ENCODE measurements at regions not wholly inside any gene's neighbourhood (a gene's known extent, or its start where the extent isn't known, plus 50 kb on each side); places are given as distances from the start of the nearest gene placed in this dataset.

DNA sequence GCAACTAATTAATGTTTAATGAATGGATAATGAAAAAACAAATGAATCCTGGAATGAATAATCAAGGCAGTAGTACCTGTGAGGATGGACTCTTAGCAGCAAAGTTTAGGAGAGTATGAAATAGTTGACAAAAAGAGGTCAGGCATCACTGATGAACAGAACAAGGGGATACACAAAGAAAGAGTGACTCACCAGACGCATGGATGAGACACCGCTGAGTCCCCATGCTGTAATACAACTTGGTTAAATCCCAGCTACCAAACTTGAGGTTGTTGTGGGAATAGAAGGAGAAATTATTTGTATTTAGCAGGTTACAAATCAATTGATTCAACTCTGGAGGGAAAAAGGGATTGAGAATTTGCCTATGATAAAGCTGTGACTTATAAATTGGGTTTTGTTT is 976.9 kb upstream of the TENM4 start:
- Histone ChIP-seq H3K9me3 (no peaks in the 10 kb centered on the region), H3K27ac (no peak overlapping the region), H3K4me1 (no peaks in the 10 kb centered on the region), H3K27me3 (no peaks in the 10 kb centered on the region), H3K4me3 (no peak overlapping the region), H3K36me3 (no peaks in the 10 kb centered on the region)
- DNase-seq (no peak), ATAC-seq (no peak)
- intact Hi-C loops (cut with DNase I; ENCODE audit: low total_unique reads), result no loop called here
- no peak for TF ChIP-seq POLR2A (IDR thresholded peaks at IDR 0.05)
- TF ChIP-seq CTCF (IDR thresholded peaks at IDR 0.05 in 4 of 5, conservative IDR thresholded peaks at IDR 0.05 in 1 of 5), result no peak
- in situ Hi-C loops (cut with MboI; ENCODE audit: low sequenced_read_pairs in 4 of 4), result no loop called here

DNA sequence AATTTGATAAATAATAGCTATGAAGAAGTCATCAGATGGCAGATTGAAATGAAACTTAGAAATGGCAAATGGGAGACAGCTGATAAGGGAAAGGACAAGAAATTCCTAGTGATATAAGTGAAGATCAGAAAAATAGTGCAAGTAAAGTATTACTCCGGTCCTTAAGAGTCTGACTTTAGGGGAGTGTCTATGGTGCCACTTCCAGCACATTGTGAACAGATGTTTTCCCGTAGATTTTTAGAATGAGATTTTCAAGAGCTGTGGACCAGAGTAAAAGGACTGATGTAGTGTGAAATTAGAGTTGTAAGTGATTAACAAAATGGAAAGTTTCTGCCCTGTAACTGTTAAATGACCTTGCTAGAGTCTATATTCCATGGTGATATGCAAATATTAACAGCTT is 974.8 kb upstream of the TENM4 start:
- DNase-seq (no peak), ATAC-seq (no peak)
- Histone ChIP-seq H3K4me3 (no peak overlapping the region), H3K4me1 (no peaks in the 10 kb centered on the region), H3K36me3 (no peaks in the 10 kb centered on the region), H3K9me3 (no peaks in the 10 kb centered on the region), H3K27me3 (no peaks in the 10 kb centered on the region), H3K27ac (no peak overlapping the region)
- intact Hi-C loops (cut with DNase I; ENCODE audit: low total_unique reads), result no loop called here
- in situ Hi-C loops (cut with MboI; ENCODE audit: low sequenced_read_pairs in 4 of 4), result no loop called here
- TF ChIP-seq POLR2A (IDR thresholded peaks at IDR 0.05) (no peak), CTCF (IDR thresholded peaks at IDR 0.05 in 4 of 5, conservative IDR thresholded peaks at IDR 0.05 in 1 of 5) (no peak)

DNA sequence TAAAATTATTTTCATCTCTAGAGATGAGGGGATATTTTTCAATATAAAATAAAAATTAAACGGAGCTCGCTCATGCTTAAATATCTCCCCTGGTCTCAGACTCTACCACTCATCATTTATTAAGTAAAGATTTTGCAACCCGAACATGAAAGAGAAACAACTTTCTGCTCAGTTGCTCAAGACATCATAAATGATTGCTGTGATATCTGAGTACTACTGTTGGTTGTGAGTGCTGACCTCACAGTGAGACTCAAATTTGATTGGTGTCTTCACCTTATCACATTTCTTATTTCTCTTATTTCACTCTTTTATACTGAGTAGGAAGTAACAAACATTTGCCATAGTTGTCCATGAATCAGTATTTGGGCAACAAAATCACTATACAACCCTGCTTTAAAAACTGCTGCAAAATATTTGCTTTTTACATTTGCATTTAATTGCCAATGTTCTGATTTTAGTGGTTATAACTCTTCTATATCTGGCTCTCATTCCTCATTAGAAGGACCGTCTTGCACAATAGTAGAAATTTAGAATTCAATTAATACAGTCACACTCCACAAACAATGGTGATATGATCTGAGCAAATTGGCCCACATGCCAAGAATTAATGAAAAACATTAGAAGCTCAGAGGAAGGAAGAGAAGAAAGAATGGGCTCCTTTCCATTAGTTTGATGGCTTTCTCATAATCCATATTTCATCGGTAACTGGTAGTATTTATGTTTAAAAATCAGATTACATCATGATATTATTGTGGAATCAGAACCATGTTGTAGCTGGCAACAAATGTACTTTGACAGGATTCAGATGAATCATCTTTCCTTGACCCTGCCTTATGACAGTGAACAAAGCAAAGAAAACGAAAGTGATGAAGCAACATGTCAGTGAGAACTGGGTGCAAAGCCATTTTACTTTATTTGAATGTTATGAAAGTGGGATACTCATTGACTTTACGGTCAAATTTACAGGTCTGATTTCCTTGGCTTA is 973.6 kb upstream of the TENM4 start:
- Histone ChIP-seq H3K4me3 (no peak overlapping the region), H3K27me3 (no peaks in the 10 kb centered on the region), H3K36me3 (no peaks in the 10 kb centered on the region), H3K9me3 (no peaks in the 10 kb centered on the region), H3K27ac (no peak overlapping the region), H3K4me1 (no peaks in the 10 kb centered on the region)
- intact Hi-C loops (cut with DNase I; ENCODE audit: low total_unique reads), result no loop called here
- no peak for TF ChIP-seq CTCF (IDR thresholded peaks at IDR 0.05 in 4 of 5, conservative IDR thresholded peaks at IDR 0.05 in 1 of 5)
- TF ChIP-seq POLR2A (IDR thresholded peaks at IDR 0.05), result no peak
- DNase-seq, result no peak
- in situ Hi-C loops (cut with MboI; ENCODE audit: low sequenced_read_pairs in 4 of 4), result no loop called here
- no peak for ATAC-seq

DNA sequence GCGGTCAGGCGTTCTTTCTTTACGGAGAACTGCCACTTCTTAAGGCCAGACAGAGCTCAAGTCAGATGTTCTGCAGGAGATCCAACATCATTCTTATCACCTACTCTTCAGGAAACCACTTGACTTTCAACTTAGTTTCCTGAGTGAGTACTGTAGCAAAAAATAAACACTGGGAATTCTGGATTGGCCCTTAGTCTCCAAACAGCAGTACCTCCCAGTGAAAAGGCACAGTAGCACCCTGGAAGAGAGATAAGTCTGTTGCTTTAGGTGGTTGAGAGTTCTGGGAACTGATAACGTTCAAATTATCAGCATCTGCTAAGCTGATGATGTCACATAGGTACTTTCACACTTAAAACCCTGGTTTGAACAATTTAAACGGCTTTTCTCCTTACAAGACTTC is 971.8 kb upstream of the TENM4 start:
- ATAC-seq, result no peak
- DNase-seq, result no peak

More for the DNA sequence above, 971.8 kb upstream of the TENM4 start:
- Histone ChIP-seq H3K4me3 (no peak overlapping the region), H3K27ac (no peak overlapping the region), H3K36me3 (no peaks in the 10 kb centered on the region), H3K27me3 (no peaks in the 10 kb centered on the region), H3K9me3 (no peaks in the 10 kb centered on the region), H3K4me1 (no peaks in the 10 kb centered on the region)
- intact Hi-C loops (cut with DNase I; ENCODE audit: low total_unique reads) (no loop called here), in situ Hi-C loops (cut with MboI; ENCODE audit: low sequenced_read_pairs in 4 of 4) (no loop called here)
- TF ChIP-seq POLR2A (IDR thresholded peaks at IDR 0.05) (no peak), CTCF (IDR thresholded peaks at IDR 0.05 in 4 of 5, conservative IDR thresholded peaks at IDR 0.05 in 1 of 5) (no peak)

Data from gastrocnemius medialis (tissue), 4 donors.